Left renal pelvis (tissue), 4 donors: ENCODE measurements at regions not wholly inside any gene's neighbourhood (a gene's known extent, or its start where the extent isn't known, plus 50 kb on each side); places are given as distances from the start of the nearest gene placed in this dataset.

ENCODE experiments used
- DNase-seq, 4 donors: peaks; one replicate each; pipeline ENCODE4 v3.0.0-alpha.2; 2013; ENCODE audit warnings: low read depth in 4 of 4, low spot score in 3 of 4

GRCh38 chr12:91316161-91316906, 133.7 kb upstream of the DCN start:
- no peak for DNase-seq

GRCh38 chr12:91311081-91311480, 128.5 kb upstream of the DCN start:
- no peak for DNase-seq

- no peak for DNase-seq
Measured at GRCh38 chr12:91309450-91309849, 126.8 kb upstream of the DCN start.

- DNase-seq: no peak
Measured at GRCh38 chr12:91307957-91308670, 125.5 kb upstream of the DCN start.

GRCh38 chr12:91290354-91290753, 107.7 kb upstream of the DCN start:
- no peak for DNase-seq

- DNase-seq: no peak
Measured at GRCh38 chr12:91289906-91290305, 107.3 kb upstream of the DCN start.

- no peak for DNase-seq
Measured at GRCh38 chr12:91289072-91289471, 106.5 kb upstream of the DCN start.

GRCh38 chr12:91287753-91288152, 105.1 kb upstream of the DCN start:
- no peak for DNase-seq

- no peak for DNase-seq
Measured at GRCh38 chr12:91278126-91278525, 95.5 kb upstream of the DCN start.

- DNase-seq: no peak
Measured at GRCh38 chr12:91276509-91276908, 93.9 kb upstream of the DCN start.

- DNase-seq: no peak
Measured at GRCh38 chr12:91275321-91275720, 92.7 kb upstream of the DCN start.

GRCh38 chr12:91274916-91275315, 92.3 kb upstream of the DCN start:
- DNase-seq: no peak

GRCh38 chr12:91273560-91273959, 90.9 kb upstream of the DCN start:
- no peak for DNase-seq

GRCh38 chr12:91272461-91273063, 89.9 kb upstream of the DCN start:
- DNase-seq: no peak

GRCh38 chr12:91271185-91271584, 88.6 kb upstream of the DCN start:
- DNase-seq: no peak

GRCh38 chr12:91267039-91267438, 84.4 kb upstream of the DCN start:
- no peak for DNase-seq

GRCh38 chr12:91264178-91264577, 81.6 kb upstream of the DCN start:
- DNase-seq: no peak

GRCh38 chr12:91261820-91262676, 79.4 kb upstream of the DCN start:
- no peak for DNase-seq

- no peak for DNase-seq
Measured at GRCh38 chr12:91256411-91256810, 73.8 kb upstream of the DCN start.

GRCh38 chr12:91252341-91252740, 69.7 kb upstream of the DCN start:
- no peak for DNase-seq

GRCh38 chr12:91250273-91250665, 67.7 kb upstream of the DCN start:
- no peak for DNase-seq
